Suprapubic skin (tissue), 4 donors: ENCODE measurements at regions not wholly inside any gene's neighbourhood (a gene's known extent, or its start where the extent isn't known, plus 50 kb on each side); places are given as distances from the start of the nearest gene placed in this dataset.

Experiments
- DNase-seq, 2 donors: peaks; one replicate each; pipeline ENCODE4 v3.0.0-alpha.2; 2019; ENCODE audit warnings: low spot score in 2 of 2
- H3K27ac ChIP-seq: fragments of 200-600 bp; sonication (generic); one replicate; pipeline ENCODE4 v1.5.1; 2019
- H3K27me3 ChIP-seq: fragments of 200-600 bp; sonication (generic); one replicate; pipeline ENCODE4 v1.5.1; 2019
- H3K36me3 ChIP-seq: fragments of 200-600 bp; sonication (generic); one replicate; pipeline ENCODE4 v1.5.1; 2019
- H3K4me1 ChIP-seq: fragments of 200-600 bp; sonication (generic); one replicate; pipeline ENCODE4 v1.5.1; 2019
- H3K4me3 ChIP-seq: fragments of 200-600 bp; sonication (generic); one replicate; pipeline ENCODE4 v1.5.1; 2019; ENCODE audit warnings: mild to moderate bottlenecking
- H3K9me3 ChIP-seq: fragments of 200-600 bp; sonication (generic); one replicate; pipeline ENCODE4 v1.5.1; 2019
- CTCF ChIP-seq, 2 donors: fragments of 200-600 bp in 1 of 2; fragments of 450-650 bp in 1 of 2; sonication (generic) in 1 of 2; IDR thresholded peaks; one replicate each; pipeline ENCODE4 v1.5.1; 2016 to 2019; ENCODE audit warnings: antibody characterized with exemption in 2 of 2, mild to moderate bottlenecking in 1 of 2, moderate library complexity in 1 of 2
- EP300 ChIP-seq: sonication (generic); formaldehyde crosslinking; IDR thresholded peaks from one replicate; pipeline ENCODE4 v1.6.1; 2017; ENCODE audit warnings: antibody characterized with exemption
- POLR2A ChIP-seq, 2 donors: fragments of 450-650 bp; IDR thresholded peaks; one replicate each; pipeline ENCODE4 v1.6.1; 2017; ENCODE audit warnings: antibody characterized with exemption in 2 of 2, mild to moderate bottlenecking in 2 of 2, moderate library complexity in 2 of 2
- POLR2AphosphoS5 ChIP-seq, 3 donors: sonication (generic); formaldehyde crosslinking; IDR thresholded peaks; one replicate each; pipeline ENCODE4 v1.6.1; 2017; ENCODE audit warnings: antibody characterized with exemption in 3 of 3
- WGBS: methylation state at CpG from one replicate; pipeline ENCODE4 v1.1.5; 2018; 5-methylcytosine and 5-hydroxymethylcytosine counted together

- H3K4me1 ChIP-seq: no peaks in the 10 kb centered on the region
- no peak overlapping the region for H3K27ac ChIP-seq
- DNase-seq: no peak
- H3K4me3 ChIP-seq: no peak overlapping the region
- H3K9me3 ChIP-seq: no peaks in the 10 kb centered on the region
- H3K36me3 ChIP-seq: no peaks in the 10 kb centered on the region
- WGBS: 91% methylated on average over 10 of the region's 15 CpGs
- TF ChIP-seq POLR2A (IDR thresholded peaks at IDR 0.05) (no peak), EP300 (no peak), CTCF (IDR thresholded peaks at IDR 0.05) (no peak), POLR2AphosphoS5 (IDR thresholded peaks at IDR 0.05) (no peak)
- peaks cover 11% of the 10 kb centered on the region for H3K27me3 ChIP-seq
These were observed 308.1 kb upstream of the SALL3 start for GRCh38 chr18:78671551-78671950.

- H3K4me1 ChIP-seq: no peaks in the 10 kb centered on the region
- no peaks in the 10 kb centered on the region for H3K36me3 ChIP-seq
- TF ChIP-seq POLR2AphosphoS5 (IDR thresholded peaks at IDR 0.05) (no peak), CTCF (IDR thresholded peaks at IDR 0.05) (no peak), POLR2A (IDR thresholded peaks at IDR 0.05) (no peak), EP300 (no peak)
- DNase-seq: no peak
- no peaks in the 10 kb centered on the region for H3K9me3 ChIP-seq
- no peak overlapping the region for H3K27ac ChIP-seq
- H3K4me3 ChIP-seq: no peak overlapping the region
- H3K27me3 ChIP-seq: peaks cover 11% of the 10 kb centered on the region
- 48% methylated on average over 14 of the region's 21 CpGs for WGBS
These were observed 306.7 kb upstream of the SALL3 start for GRCh38 chr18:78672862-78673446.

GRCh38 chr18:78673516-78674321 is 305.9 kb upstream of the SALL3 start:
- H3K4me1 ChIP-seq: no peaks in the 10 kb centered on the region
- peaks cover 11% of the 10 kb centered on the region for H3K27me3 ChIP-seq
- H3K27ac ChIP-seq: no peak overlapping the region
- 87% methylated on average over 15 of the region's 19 CpGs for WGBS
- TF ChIP-seq CTCF (IDR thresholded peaks at IDR 0.05) (no peak), EP300 (no peak), POLR2AphosphoS5 (IDR thresholded peaks at IDR 0.05) (no peak), POLR2A (IDR thresholded peaks at IDR 0.05) (no peak)
- H3K4me3 ChIP-seq: no peak overlapping the region
- no peaks in the 10 kb centered on the region for H3K36me3 ChIP-seq
- H3K9me3 ChIP-seq: no peaks in the 10 kb centered on the region
- peak in 1 of 2 donors; percentile 59 for DNase-seq

- H3K4me3 ChIP-seq: no peak overlapping the region
- H3K9me3 ChIP-seq: no peaks in the 10 kb centered on the region
- peaks cover 11% of the 10 kb centered on the region for H3K27me3 ChIP-seq
- H3K36me3 ChIP-seq: no peaks in the 10 kb centered on the region
- H3K4me1 ChIP-seq: no peaks in the 10 kb centered on the region
- WGBS: 85% methylated on average over 6 of the region's 8 CpGs
- DNase-seq: no peak
- H3K27ac ChIP-seq: no peak overlapping the region
- TF ChIP-seq EP300: no peak
- no peak for TF ChIP-seq POLR2A (IDR thresholded peaks at IDR 0.05)
- no peak for TF ChIP-seq CTCF (IDR thresholded peaks at IDR 0.05)
- TF ChIP-seq POLR2AphosphoS5 (IDR thresholded peaks at IDR 0.05): no peak
These were observed 304.4 kb upstream of the SALL3 start for GRCh38 chr18:78675231-78675630.
